ENCODE measurements at regions not wholly inside any gene's neighbourhood (a gene's known extent, or its start where the extent isn't known, plus 50 kb on each side); places are given as distances from the start of the nearest gene placed in this dataset.
"Not testable (repeated sequence)": the region's sequence is repeated elsewhere in the genome, so short reads cannot be mapped to it uniquely, and the experiment has no call there.

DNA sequence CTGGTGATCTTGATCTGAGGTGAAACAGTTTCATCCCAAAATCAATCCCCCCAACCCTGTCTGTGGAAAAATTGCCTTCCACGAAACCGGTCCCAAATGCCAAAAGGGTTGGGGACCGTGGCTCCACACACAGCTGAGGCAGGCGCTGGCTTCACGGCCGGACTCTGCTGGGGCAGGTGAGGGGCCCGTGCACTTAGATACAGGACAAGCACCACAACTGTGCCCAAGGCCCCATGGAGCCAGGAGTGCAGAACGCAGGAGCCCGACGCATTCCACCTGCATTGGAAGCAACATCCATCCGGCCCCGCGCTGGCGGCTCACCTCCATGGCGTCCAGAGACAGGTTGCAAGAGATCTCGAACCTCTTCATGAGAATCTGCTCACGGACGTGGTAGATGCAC lies 5384.4 kb upstream of the TPTE start:
- not testable (repeated sequence) for DNase-seq

- DNase-seq = not testable (repeated sequence)
These were observed 5382.7 kb upstream of the TPTE start for GRCh38 chr21:5138687-5139086.

GRCh38 chr21:5139528-5139927 lies 5381.9 kb upstream of the TPTE start:
- not testable (repeated sequence) for DNase-seq

DNA sequence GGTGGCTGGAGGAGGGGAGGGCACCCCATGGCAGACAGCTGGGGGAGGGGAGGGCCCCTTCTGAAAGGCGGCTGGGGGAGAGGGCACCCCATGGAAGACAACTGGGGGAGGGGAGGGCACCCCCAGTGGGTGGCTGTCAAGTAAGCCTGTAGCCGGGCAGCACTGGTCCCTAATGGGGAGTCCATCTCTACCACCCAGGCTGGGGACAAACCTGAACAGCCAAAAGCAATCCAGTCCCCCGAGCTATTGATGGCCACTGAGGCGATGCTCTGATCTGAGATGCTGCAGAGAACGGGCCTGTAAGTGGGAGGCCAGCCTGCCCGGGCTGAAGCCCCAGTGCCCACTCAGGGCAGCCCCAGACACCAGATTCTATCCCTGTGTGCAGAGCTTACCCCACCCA lies 5378.4 kb upstream of the TPTE start:
- DNase-seq = not testable (repeated sequence)

DNA sequence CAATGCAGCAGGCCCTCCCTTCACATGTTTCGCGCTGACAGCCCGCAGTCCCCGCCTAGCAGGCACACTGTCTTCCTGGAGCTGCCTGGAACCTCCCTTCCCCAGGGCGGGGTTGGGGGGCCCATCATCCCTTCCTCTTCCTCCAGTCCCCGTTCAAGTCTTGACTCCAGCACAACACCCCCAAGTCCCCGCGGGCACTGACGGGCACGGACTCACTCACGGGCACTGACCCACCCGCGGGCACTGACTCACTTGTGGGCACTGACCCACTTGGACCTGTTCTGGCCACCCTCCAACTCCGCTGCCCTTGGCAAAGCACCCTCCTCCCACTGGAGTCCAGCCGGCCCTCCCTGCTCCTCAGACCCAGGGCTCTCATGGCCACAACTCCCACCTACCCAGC lies 5376.7 kb upstream of the TPTE start:
- DNase-seq = not testable (repeated sequence)

- DNase-seq = not testable (repeated sequence)
These were observed 5373.7 kb upstream of the TPTE start for GRCh38 chr21:5147685-5148084.

GRCh38 chr21:5149222-5149621 lies 5372.2 kb upstream of the TPTE start:
- DNase-seq = not testable (repeated sequence)

DNA sequence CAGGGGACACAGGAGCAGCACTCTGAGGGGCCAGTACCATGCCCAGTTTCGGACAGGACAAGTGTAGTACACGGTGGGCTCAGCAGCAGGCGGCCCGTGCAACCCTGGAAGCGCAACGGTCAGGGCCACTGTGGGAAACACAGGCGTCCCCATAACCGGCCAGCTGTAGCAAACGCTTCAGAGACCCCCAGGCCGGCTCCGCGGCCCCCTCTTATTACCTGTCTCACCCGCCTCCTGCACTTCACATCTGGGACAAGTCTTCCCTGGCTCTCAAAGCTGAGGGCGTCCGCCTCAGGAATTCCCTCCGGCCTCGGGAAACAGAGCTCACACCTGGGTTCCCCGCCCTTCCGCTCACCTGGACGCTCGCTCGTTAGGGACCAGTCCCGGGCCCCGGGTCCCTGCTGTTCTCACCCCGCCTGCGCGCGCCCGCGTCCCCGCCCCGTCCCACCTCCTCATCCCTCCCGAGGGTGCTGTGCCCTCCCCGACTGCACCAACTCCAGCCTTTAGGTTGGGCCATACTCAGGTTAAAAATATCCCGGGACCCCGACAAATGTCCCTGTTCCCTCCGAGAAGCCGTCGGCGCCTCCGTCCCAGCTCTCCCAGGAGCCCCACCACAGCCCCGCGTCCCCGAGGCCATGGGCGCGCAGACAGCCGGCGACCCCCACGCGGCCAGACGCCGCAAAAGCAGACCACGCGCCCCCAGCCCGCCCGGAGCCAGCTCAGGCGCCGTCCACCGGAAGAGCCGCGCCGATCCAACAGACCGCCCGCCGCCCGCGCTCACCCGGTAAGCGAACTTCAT lies 5367.3 kb upstream of the TPTE start:
- DNase-seq = not testable (repeated sequence)

GRCh38 chr21:5154641-5154982 lies 5366.8 kb upstream of the TPTE start:
- peak; percentile 89 for DNase-seq

GRCh38 chr21:5162693-5163574 lies 5358.4 kb upstream of the TPTE start:
- not testable (repeated sequence) for DNase-seq

- not testable (repeated sequence) for DNase-seq
These were observed 5355.6 kb upstream of the TPTE start for GRCh38 chr21:5165829-5166228.

Measured in tongue (tissue), 1 donor.